ENCODE measurements at regions not wholly inside any gene's neighbourhood (a gene's known extent, or its start where the extent isn't known, plus 50 kb on each side); places are given as distances from the start of the nearest gene placed in this dataset.

DNA sequence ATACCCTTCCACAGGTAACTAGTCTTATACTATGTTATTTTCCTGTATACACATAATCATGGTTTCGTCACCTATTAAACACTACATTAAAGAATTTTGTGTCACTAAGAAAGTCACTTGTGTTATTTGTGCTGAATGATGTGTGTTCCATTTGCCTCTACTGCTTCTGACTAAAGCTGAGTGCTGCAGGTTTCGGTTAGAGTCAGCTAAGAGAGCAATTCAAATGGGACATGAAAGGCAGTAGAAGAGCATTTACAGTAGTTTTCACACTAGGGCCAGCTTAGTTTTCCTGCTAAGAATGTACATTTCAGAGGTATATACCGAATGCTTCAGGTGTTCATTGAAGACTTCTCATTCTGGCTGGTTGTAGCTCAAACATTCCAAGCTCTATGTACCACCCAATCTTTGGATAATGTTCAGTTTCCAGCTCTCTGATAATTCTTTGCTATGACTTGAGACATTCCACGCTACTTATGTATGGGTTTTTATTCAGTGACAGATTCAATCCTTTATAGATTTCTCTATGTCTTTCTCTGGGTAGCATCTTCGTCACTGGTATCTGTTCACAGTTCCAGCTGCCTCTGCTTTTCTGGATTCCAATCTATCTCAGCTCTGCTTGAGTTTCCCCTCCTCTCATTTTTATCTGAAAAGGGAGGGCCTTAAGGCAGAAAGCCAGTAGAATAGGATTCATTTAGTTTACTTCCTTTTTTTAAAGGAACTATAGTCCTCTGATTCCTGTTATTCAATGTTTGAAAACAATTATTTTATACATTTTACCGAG is 164.4 kb downstream of the CXXC4 start:
- TF ChIP-seq EZH2 (IDR thresholded peaks at IDR 0.05; ENCODE audit: insufficient read depth, low read length), result no peak
- no peak for TF ChIP-seq CTCF (IDR thresholded peaks at IDR 0.05; ENCODE audit: insufficient read depth, low read depth, low read length)
